ENCODE measurements at regions not wholly inside any gene's neighbourhood (a gene's known extent, or its start where the extent isn't known, plus 50 kb on each side); places are given as distances from the start of the nearest gene placed in this dataset.
A peak's percentile ranks its signal among the peaks of the same experiment; 100 is the strongest.

DNA sequence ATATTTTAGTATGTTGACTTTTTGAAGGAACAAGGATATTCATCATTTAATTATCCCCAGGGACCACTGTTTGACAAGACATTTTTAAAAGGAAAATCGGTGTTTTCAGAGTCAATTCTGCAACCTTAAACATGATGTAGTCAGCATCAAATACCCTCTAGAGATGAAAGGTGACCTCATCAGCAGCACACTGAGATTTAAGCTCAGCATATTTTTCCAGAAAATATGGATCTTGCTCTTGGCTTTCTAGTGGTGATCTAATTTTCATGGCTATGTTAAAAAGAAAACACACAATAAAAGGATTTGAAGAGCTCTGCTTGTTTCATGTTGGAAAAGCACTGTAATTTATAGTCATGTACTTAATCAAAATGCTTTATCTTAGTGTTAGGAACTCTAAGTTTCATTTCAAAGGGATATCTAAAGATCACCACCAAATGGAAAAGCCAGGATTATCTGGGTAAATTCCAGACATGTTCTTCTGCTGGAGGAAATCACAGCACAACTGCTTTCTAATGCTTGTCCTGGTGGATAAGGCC is 487.2 kb downstream of the ENC1 start:
- DNase-seq (ENCODE audit: low read depth): no peak

- no peak for DNase-seq (ENCODE audit: low read depth)
Observed at GRCh38 chr5:74152625-74153254, 487.8 kb downstream of the ENC1 start.

- no peak for DNase-seq (ENCODE audit: low read depth)
Observed at GRCh38 chr5:74152136-74152535, 488.4 kb downstream of the ENC1 start.

DNA sequence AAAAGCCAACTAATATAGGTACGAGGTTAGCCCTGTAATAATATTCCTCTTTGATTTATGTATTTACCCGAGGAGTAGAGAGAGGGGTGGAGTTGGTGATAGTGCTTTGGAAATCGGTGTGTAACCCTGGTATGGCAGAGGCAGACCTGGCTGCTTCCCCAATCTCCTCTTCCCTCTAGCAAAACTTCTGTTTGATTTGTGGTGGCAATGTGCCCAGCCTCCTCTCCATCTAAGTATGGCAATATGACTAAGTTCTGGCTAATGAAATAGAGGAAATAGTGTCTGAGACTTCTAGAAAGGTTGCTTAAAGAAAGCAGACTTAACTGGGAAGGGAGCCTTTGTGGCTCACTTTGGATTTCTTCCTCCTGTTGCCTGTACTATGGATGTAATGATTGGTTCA is 491.1 kb downstream of the ENC1 start:
- DNase-seq (ENCODE audit: low read depth): peak; percentile 5

GRCh38 chr5:74148321-74148720 is 492.2 kb downstream of the ENC1 start:
- DNase-seq (ENCODE audit: low read depth): no peak

DNA sequence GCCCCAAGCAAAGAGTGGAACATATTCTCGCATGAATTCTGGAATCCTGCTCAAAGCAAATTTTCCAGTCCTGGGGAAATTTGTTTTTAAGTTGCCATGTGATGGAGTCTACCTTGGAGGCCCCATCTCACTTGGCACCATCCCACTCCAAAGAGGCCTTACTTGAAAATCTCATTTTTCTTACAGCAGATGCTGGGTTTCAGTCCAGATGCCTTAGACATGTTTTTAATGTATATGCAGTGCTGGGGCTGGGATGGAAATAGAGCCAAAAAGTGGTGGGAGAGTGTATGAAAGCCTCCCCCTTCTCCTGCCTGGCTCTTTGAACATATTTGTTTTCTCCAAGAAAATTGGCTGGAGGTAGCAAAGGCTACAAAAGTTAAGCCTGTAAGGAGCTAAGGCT is 493.7 kb downstream of the ENC1 start:
- DNase-seq (ENCODE audit: low read depth): no peak

DNA sequence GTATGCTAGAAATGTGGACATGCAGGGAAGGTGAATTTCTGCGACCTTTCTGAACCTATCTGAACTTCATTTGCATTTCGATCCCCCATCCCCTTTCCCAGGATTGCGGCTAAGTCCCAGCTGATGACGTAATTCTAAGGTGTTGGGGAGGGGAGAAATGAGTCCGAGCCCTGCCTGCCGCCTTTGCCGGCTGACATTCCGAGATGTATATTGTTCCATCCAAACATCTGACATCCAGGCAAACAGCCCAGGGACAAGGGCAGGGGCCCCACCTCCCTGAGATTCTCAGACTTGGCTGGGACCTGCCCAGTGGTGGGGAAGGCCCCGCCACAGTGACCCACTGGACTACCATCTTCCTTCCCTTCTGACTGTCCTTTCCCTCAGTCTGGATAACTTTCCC is 494.6 kb downstream of the ENC1 start:
- DNase-seq (ENCODE audit: low read depth): no peak

DNA sequence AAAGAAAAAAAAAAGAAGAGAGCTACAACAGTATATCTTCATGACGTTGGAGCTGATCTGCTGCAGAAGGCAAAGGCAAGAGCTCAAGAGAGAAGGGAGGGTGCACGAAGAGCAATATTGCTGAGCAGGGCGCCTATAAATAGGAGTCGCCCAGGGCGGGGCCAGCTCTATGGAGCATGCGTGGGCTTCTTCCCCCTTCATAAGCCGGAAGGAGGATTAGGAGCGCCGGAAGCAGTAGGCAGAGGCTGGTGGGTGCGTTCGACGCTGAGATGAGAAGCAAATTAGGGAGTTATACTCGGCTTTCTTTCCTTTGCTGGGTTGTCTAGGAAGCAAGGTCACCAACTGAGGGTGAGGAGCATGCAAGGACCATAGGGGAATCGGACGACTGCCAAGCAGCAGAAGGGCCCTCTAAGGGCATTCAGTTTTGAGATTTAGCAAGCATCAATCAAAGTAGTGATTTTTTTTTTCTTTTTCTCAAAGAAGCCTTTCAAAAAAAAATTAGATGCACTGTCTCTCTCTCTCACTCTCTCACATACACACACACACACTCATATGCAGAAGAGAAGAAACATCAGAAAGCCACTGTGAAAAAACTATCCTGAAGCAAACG is 496.7 kb downstream of the ENC1 start:
- DNase-seq (ENCODE audit: low read depth): no peak

DNA sequence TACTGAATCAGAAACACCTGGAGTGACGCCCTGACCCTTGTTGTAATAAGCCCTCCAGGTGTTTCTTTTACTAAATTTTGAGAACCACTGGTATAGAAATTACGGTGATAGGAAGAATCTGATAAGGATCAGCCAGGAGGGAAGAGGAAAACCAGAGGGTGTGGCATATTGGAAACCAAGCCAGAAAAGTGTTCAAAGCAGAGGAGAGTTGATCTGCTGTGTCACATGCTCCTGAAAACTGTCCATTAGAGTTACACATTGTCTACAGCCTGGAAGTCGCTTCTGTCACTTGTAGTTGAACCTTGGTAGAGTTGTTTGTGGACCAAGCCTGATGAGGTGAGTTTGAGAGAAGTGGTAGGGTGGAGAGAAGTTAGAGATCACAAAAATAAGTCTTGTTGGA is 497.4 kb downstream of the ENC1 start:
- no peak for DNase-seq (ENCODE audit: low read depth)

GRCh38 chr5:74141053-74141452 is 499.5 kb downstream of the ENC1 start:
- DNase-seq (ENCODE audit: low read depth): no peak

- no peak for DNase-seq (ENCODE audit: low read depth)
Observed at GRCh38 chr5:74140409-74140808, 500.1 kb downstream of the ENC1 start.

DNA sequence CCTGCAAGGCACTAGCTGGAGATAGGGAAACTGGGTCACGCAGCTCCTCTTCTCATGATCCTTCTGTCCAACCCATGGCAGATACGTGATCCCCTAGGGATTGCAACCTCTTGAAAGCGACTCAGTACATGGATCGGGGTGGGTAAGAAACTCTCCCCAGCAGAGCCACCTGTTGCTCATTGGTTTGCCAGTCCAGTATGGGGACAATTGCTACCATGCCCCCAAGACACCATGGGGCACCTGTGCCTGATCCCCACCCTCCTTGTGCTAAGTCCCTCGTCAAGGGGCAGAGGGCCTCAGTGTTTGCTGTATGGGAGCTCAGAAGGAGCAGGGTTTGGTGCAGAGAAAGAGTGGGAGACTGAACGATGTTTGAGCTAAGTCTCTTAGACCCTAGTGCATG is 500.9 kb downstream of the ENC1 start:
- no peak for DNase-seq (ENCODE audit: low read depth)

DNA sequence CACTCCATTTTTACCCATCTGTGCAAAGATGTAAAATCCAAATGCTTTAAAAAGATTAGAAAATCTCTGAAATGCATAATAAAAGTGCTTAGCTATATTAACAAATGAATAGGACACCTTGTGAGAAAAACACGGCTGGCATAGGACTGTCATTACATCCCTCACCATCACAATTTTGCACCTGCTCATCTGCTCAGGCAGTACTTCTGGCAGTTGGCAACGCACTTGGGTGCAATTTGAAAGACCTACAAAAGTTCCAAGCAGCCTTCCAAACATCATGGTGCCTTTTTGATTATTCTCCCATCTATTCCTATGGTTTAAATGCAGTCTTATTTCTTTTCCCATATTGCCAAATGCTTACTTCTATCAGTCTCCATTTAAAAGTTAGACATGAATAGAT is 501.8 kb downstream of the ENC1 start:
- DNase-seq (ENCODE audit: low read depth): no peak

DNA sequence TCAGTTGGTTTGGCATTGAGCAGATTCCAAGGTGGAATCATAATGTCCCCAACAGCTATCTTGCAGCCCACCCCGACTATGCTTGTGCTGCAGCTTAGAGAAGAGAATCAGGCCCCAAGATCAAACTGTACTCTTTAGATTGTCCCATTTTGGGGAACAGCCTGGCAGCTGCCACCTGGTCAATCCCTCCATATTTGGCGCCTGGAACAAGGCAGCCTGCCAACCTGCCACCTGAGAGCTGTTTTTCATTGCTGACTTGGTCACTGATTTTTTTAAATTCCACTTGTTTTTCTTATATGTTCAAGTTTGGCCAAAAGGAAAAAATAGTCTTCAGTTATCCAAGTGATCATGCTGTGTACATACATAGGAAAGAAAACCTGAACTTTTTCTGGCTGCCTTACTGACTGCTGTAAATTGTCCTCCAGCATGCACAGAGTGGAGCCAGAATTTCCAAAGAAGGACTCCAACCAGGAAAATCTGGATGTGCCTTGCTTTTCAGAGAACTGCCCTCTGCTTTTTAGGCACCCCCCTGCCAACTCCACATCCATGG is 504.2 kb downstream of the ENC1 start:
- no peak for DNase-seq (ENCODE audit: low read depth)

DNA sequence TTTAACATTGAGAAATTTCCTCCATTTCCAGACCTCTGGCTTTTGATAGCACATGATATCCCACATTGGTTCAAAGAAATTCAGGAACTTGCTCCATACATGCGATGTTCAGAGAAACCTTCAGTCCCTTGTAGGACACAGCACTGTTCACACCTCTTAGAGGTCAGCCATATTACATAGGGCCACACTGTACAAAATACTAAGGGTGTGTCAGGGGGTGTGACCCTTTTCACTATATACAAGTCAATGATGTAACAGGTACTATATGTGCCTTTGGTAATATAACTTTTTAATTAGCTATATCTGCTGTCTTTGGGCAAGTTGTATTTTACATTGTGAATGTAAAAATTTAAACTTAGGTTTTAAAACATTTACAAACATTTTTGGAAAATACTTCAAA is 505.5 kb downstream of the ENC1 start:
- no peak for DNase-seq (ENCODE audit: low read depth)

GRCh38 chr5:74132485-74132884 is 506.5 kb downstream of the ARHGEF28 start:
- no peak for DNase-seq (ENCODE audit: low read depth)

DNA sequence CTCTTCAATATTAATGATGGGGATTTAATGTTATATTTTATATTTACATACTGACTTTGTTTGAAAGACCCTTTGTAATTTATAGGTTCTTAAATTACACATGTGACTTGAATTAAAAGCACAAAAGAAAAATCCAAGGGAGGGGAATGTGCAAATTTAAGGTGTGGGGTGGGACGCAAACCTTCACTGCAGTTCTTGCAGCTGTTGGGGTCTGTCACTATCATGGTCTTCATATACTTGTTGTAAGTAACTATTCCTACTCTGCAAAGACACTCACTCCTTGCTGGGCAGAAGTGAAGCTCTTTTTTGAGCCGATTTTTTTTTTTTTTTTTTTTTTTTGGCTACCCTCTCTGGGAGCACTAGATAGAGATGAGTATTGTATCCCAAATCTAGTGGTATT is 505.3 kb downstream of the ARHGEF28 start:
- no peak for DNase-seq (ENCODE audit: low read depth)

GRCh38 chr5:74130155-74130897 is 504.3 kb downstream of the ARHGEF28 start:
- no peak for DNase-seq (ENCODE audit: low read depth)

DNA sequence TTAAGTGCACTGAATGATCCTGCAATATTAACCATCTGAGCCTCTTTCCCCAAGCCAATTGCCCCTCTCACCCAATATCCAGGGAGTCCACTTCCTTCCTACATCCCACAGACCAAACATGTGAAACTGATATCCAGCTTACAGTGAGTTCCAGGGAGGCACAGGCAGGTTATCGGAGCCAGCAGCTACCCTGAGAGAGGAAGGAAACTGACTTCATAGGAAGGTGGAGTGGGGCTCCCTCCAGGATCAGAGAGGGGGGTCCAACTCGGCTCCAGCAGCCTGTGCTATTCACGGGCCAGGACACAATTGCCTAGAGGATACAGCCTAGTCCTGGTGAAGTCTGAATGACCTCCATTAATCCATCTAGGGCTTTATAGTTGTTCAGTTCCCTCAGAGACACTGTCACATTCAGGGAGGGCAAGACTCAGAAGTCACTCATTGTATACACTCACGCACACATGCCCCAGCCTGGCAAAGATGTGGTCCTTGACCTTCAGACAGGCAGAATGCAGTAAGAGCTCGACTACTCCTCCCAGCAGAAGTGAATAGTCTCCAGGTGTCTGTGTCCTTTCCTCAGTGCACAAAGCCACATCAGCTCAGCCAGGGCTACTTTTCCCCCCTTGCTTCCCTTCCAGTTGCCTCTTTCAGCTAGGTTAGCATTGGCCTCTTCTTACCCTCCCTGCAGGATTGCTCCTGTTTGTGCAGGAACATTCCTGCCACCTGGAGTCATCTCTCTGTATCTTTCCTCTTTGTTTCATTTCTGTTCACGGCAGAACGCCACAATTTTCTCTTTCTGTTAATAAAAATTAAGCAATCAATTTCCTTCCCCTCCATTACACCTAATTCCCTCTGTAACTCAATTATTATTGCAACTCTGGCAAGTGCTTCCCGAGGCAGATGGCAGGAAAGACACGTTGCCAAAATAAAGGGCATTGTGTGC is 501.7 kb downstream of the ARHGEF28 start:
- DNase-seq (ENCODE audit: low read depth): no peak

GRCh38 chr5:74126294-74126693 is 500.3 kb downstream of the ARHGEF28 start:
- DNase-seq (ENCODE audit: low read depth): no peak

- no peak for DNase-seq (ENCODE audit: low read depth)
Observed at GRCh38 chr5:74124826-74125225, 498.8 kb downstream of the ARHGEF28 start.

GRCh38 chr5:74123929-74124328 is 497.9 kb downstream of the ARHGEF28 start:
- DNase-seq (ENCODE audit: low read depth): no peak
